ENCODE measurements at regions not wholly inside any gene's neighbourhood (a gene's known extent, or its start where the extent isn't known, plus 50 kb on each side); places are given as distances from the start of the nearest gene placed in this dataset.

DNA sequence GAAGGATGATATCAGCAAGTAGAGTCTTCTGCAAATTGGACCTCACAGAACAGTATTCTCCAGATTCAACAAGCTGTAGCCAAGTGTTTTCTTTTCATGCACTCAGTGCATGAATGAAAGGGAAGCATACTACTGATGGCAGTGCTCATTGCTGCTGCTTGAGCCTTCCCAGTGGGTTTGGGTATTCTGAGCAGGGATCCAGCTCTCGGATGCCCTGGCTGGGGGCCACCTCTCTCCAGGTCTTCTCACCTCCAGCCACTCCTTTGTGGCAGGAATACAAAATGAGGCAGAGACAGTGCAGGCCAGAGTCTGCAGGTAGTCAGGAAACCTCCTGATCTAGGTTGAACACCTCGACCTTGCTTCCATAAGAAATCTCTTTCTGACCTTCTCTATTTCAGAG lies 390.4 kb upstream of the CELF4 start (continued):
- TF ChIP-seq, protein P1, sequence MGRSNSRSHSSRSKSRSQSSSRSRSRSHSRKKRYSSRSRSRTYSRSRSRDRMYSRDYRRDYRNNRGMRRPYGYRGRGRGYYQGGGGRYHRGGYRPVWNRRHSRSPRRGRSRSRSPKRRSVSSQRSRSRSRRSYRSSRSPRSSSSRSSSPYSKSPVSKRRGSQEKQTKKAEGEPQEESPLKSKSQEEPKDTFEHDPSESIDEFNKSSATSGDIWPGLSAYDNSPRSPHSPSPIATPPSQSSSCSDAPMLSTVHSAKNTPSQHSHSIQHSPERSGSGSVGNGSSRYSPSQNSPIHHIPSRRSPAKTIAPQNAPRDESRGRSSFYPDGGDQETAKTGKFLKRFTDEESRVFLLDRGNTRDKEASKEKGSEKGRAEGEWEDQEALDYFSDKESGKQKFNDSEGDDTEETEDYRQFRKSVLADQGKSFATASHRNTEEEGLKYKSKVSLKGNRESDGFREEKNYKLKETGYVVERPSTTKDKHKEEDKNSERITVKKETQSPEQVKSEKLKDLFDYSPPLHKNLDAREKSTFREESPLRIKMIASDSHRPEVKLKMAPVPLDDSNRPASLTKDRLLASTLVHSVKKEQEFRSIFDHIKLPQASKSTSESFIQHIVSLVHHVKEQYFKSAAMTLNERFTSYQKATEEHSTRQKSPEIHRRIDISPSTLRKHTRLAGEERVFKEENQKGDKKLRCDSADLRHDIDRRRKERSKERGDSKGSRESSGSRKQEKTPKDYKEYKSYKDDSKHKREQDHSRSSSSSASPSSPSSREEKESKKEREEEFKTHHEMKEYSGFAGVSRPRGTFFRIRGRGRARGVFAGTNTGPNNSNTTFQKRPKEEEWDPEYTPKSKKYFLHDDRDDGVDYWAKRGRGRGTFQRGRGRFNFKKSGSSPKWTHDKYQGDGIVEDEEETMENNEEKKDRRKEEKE (IDR thresholded peaks at IDR 0.05) = no peak
- TF ChIP-seq PAX5 (IDR thresholded peaks at IDR 0.05; ENCODE audit: borderline replicate concordance, low read depth, low read length) (no peak), YY1 (IDR thresholded peaks at IDR 0.05; ENCODE audit: low read depth, low read length) (no peak), SIN3A (IDR thresholded peaks at IDR 0.05; ENCODE audit: low read depth, low read length) (no peak)

DNA sequence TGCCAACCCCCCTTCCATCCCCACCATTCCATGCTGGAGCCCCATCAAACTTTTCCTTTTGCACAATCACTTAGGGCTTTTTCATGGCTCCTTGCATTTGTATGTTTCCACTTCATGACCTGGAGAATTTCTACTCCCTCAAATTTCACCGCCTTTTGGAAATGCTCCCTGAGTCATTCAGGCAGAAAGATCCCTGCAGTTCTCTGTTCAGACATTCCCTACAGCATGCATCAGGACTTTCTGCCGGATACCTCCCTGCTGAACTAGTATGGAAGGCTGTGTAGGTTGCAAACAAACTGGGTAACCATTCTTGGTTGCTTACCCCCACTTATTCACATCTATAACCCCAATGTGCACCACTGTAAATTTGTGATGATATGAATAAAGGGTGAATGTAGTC lies 389.6 kb upstream of the CELF4 start:
- no peak for ATAC-seq
- no peak for FAIRE-seq
- RAD21 ChIA-PET (ENCODE audit: unreplicated experiment) = no interaction called here

More for the DNA sequence above, 389.6 kb upstream of the CELF4 start:
- ChIA-PET SMC1A (ENCODE audit: uncharacterized antibody, unreplicated experiment) (no interaction called here), CTCF (no interaction called here), POLR2A (no interaction called here)
- no peak for DNase-seq (ENCODE audit: low read depth, low spot score)
- Histone ChIP-seq H3K4me1 (ENCODE audit: control insufficient read depth, insufficient read depth, low read length) (no peaks in the 10 kb centered on the region), H3K79me2 (ENCODE audit: control insufficient read depth, insufficient read depth, low read length) (no peaks in the 10 kb centered on the region), H3K4me2 (ENCODE audit: control insufficient read depth, insufficient read depth) (no peak overlapping the region), H3K36me3 (ENCODE audit: control insufficient read depth in 2 of 2, insufficient read depth in 2 of 2, low read length in 1 of 2) (no peaks in the 10 kb centered on the region), H3K9ac (ENCODE audit: control insufficient read depth, insufficient read depth, low read length) (no peak overlapping the region), H4K20me1 (ENCODE audit: control insufficient read depth, insufficient read depth) (no peaks in the 10 kb centered on the region), H3K4me3 (no peak overlapping the region), H3K9me3 (replicated peaks; ENCODE audit: control insufficient read depth, insufficient read depth, low read length) (no peaks in the 10 kb centered on the region), H2AFZ (ENCODE audit: control insufficient read depth, low read depth, low read length) (no peak overlapping the region), H3K27me3 (replicated peaks in 1 of 2; ENCODE audit: control insufficient read depth in 2 of 2, insufficient read depth in 2 of 2, low read length in 1 of 2) (no peaks in the 10 kb centered on the region), H3K27ac (ENCODE audit: control insufficient read depth, insufficient read depth) (no peak overlapping the region)
- no TSS peak for BruUV-seq (replicated peaks)
- WGBS (ENCODE audit: insufficient coverage, insufficient replicate concordance, low lambda C conversion rate, missing lambda C conversion rate) = 28% methylated on average over 2 of the region's 2 CpGs
- intact Hi-C loops (cut with micrococcal nuclease; ENCODE audit: unreplicated experiment) = no loop called here
- TF ChIP-seq SMC3 (IDR thresholded peaks at IDR 0.05; ENCODE audit: borderline replicate concordance, low read length) = no peak
- TF ChIP-seq, protein P2, sequence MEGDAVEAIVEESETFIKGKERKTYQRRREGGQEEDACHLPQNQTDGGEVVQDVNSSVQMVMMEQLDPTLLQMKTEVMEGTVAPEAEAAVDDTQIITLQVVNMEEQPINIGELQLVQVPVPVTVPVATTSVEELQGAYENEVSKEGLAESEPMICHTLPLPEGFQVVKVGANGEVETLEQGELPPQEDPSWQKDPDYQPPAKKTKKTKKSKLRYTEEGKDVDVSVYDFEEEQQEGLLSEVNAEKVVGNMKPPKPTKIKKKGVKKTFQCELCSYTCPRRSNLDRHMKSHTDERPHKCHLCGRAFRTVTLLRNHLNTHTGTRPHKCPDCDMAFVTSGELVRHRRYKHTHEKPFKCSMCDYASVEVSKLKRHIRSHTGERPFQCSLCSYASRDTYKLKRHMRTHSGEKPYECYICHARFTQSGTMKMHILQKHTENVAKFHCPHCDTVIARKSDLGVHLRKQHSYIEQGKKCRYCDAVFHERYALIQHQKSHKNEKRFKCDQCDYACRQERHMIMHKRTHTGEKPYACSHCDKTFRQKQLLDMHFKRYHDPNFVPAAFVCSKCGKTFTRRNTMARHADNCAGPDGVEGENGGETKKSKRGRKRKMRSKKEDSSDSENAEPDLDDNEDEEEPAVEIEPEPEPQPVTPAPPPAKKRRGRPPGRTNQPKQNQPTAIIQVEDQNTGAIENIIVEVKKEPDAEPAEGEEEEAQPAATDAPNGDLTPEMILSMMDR (IDR thresholded peaks at IDR 0.05 in 2 of 3, conservative IDR thresholded peaks at IDR 0.05 in 1 of 3; ENCODE audit: control insufficient read depth in 2 of 3, extremely low read depth in 1 of 3, insufficient read depth in 1 of 3, low read depth in 3 of 3, low read length in 3 of 3) = no peak
- TF ChIP-seq CHD1 (IDR thresholded peaks at IDR 0.05; ENCODE audit: low read depth, low read length) = no peak
- no peak for TF ChIP-seq POLR2AphosphoS5 (IDR thresholded peaks at IDR 0.05; ENCODE audit: low read length)
- no peak for TF ChIP-seq RAD21 (IDR thresholded peaks at IDR 0.05; ENCODE audit: insufficient read depth, low read depth, low read length)
- no peak for TF ChIP-seq SUZ12 (IDR thresholded peaks at IDR 0.05; ENCODE audit: unreplicated experiment)
- no peak for TF ChIP-seq CBX3 (IDR thresholded peaks at IDR 0.05; ENCODE audit: borderline replicate concordance, low read depth)
- TF ChIP-seq EGR1 (IDR thresholded peaks at IDR 0.05; ENCODE audit: borderline replicate concordance in 1 of 2, low read depth in 2 of 2, low read length in 2 of 2) = no peak
- TF ChIP-seq, protein P3, sequence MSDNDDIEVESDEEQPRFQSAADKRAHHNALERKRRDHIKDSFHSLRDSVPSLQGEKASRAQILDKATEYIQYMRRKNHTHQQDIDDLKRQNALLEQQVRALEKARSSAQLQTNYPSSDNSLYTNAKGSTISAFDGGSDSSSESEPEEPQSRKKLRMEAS (IDR thresholded peaks at IDR 0.05; ENCODE audit: low read depth, low read length) = no peak
- TF ChIP-seq, protein P4, sequence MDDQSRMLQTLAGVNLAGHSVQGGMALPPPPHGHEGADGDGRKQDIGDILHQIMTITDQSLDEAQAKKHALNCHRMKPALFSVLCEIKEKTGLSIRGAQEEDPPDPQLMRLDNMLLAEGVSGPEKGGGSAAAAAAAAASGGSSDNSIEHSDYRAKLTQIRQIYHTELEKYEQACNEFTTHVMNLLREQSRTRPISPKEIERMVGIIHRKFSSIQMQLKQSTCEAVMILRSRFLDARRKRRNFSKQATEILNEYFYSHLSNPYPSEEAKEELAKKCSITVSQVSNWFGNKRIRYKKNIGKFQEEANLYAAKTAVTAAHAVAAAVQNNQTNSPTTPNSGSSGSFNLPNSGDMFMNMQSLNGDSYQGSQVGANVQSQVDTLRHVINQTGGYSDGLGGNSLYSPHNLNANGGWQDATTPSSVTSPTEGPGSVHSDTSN (IDR thresholded peaks at IDR 0.05; ENCODE audit: insufficient replicate concordance, low read depth, low read length) = no peak
- in situ Hi-C loops (cut with MboI) = no loop called here

All from GM12878 (cell line).